GM13977 (cell line): ENCODE measurements at regions not wholly inside any gene's neighbourhood (a gene's known extent, or its start where the extent isn't known, plus 50 kb on each side); places are given as distances from the start of the nearest gene placed in this dataset.

Experiments
- DNase-seq: peaks from one replicate; pipeline ENCODE4 v3.0.0; 2012; ENCODE audit warnings: low spot score
- CTCF ChIP-seq: IDR thresholded peaks from 2 replicates; pipeline ENCODE4 v1.5.1; 2012; ENCODE audit warnings: mild to moderate bottlenecking, control low read depth; ENCODE audit not compliant: insufficient read depth; ENCODE audit errors: extremely low read depth, missing control alignments
- in situ Hi-C: fragments of 300-500 bp; cut with MboI; formaldehyde crosslinking; loops from one replicate; pipeline ENCODE4 v1.12.0; 2022; ENCODE audit warnings: low sequenced_read_pairs, low pct_unique_long_range_greater_than_20kb, mixed read lengths, inconsistent platforms; ENCODE audit not compliant: unreplicated experiment

- in situ Hi-C loops: no loop called here
- no peak for DNase-seq
- no peak for TF ChIP-seq CTCF
Measured at GRCh38 chr2:223147431-223147830, 95.4 kb downstream of the KCNE4 start.

GRCh38 chr2:223148516-223148915 is 96.5 kb downstream of the KCNE4 start:
- no peak for TF ChIP-seq CTCF
- DNase-seq: no peak
- in situ Hi-C loops: no loop called here

GRCh38 chr2:223155956-223156355 is 104.0 kb downstream of the KCNE4 start:
- no peak for TF ChIP-seq CTCF
- no peak for DNase-seq
- in situ Hi-C loops: no loop called here

DNA sequence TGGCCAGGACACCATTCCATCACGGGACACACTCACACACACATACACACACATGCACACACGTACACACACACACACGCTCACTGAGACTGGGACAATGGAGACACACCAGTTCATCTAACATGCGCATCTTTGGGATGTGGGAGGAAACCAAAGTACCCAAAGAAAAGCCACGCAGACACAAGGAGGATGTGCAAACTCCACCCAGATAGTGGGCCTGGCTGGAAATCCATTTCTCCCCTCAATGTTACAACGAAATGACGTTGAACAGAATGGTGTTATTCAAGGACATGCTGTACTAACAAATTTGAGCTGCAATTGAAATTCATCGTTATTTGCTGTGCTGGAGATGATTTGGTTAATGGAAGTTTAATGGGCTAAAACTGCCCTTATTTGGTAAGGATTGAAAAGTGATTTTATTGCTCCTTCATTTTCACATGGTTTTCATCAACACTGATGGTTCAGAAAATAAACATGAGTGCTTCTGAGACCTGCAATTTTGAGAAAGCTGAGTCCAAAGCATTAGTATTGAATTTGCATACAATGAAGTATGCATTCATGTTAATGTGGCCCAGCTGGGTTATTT is 110.0 kb downstream of the KCNE4 start:
- no peak for DNase-seq
- no peak for TF ChIP-seq CTCF
- in situ Hi-C loops: no loop called here

DNA sequence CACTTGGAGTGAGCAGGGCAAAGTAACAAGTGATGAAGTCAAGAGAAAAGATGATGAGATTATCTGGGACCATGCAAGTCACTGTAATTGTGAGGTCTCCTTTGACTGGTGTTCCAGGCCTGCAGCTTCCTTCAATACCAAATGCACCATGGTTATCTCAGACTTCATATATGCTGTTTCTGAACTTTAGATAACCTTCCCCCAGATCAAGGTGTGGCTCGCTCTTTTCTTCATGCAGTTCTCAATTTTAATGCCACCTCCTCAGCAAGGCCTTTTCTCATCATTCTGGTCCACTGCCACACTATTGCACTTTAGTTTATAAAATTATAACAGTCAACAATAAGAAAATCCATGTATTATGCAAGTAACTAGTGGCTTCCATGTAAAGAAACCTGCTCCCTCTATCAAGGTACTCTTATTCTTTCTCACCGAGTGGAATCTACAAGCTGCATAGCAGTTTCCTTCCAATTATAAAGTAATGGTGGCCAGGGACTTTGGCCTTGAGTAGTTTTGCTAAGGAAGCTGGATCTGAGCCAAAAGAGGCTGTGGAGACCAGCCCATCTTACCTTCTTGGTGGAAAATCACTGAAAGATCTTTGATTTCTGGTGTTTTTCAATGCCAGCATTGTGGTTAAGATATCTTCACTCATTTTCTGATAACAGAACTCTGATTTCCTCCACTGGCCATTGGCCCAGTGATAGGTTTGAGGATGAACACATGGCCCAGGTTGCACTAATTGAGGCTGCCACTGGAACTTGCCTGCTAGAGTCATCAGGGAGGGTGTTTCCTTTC is 113.6 kb downstream of the KCNE4 start:
- TF ChIP-seq CTCF: no peak
- in situ Hi-C loops: no loop called here
- DNase-seq: no peak

- no peak for DNase-seq
- TF ChIP-seq CTCF: no peak
- in situ Hi-C loops: no loop called here
Measured at GRCh38 chr2:223166215-223166493, 114.2 kb downstream of the KCNE4 start.
